HG02938 (cell line): ENCODE measurements at regions not wholly inside any gene's neighbourhood (a gene's known extent, or its start where the extent isn't known, plus 50 kb on each side); places are given as distances from the start of the nearest gene placed in this dataset.

Experiments used
- ATAC-seq: cut with Tn5 transposase; IDR thresholded peaks from one replicate; pipeline ENCODE4 v1.9.1; 2021; ENCODE audit warnings: mild to moderate bottlenecking, moderate library complexity; ENCODE audit not compliant: unreplicated experiment

GRCh38 chr2:146038014-146038413, 1518.1 kb upstream of the ZEB2 start:
- no peak for ATAC-seq

GRCh38 chr2:146037334-146037870, 1517.5 kb upstream of the ZEB2 start:
- no peak for ATAC-seq

- no peak for ATAC-seq
These were observed 1511.2 kb upstream of the ZEB2 start for GRCh38 chr2:146031158-146031557.

- no peak for ATAC-seq
These were observed 1507.2 kb upstream of the ZEB2 start for GRCh38 chr2:146027156-146027555.

- no peak for ATAC-seq
These were observed 1505.6 kb upstream of the ZEB2 start for GRCh38 chr2:146025519-146025918.

GRCh38 chr2:146024212-146024743, 1504.4 kb upstream of the ZEB2 start:
- ATAC-seq = no peak

GRCh38 chr2:146004462-146004861, 1484.5 kb upstream of the ZEB2 start:
- ATAC-seq = no peak

- ATAC-seq = no peak
These were observed 1483.4 kb upstream of the ZEB2 start for GRCh38 chr2:146003337-146003736.

- ATAC-seq = no peak
These were observed 1475.0 kb upstream of the ZEB2 start for GRCh38 chr2:145994910-145995309.

GRCh38 chr2:145992572-145992971, 1472.7 kb upstream of the ZEB2 start:
- no peak for ATAC-seq

GRCh38 chr2:145987793-145988192, 1467.9 kb upstream of the ZEB2 start:
- no peak for ATAC-seq

GRCh38 chr2:145985517-145985916, 1465.6 kb upstream of the ZEB2 start:
- ATAC-seq = no peak

GRCh38 chr2:145984580-145984979, 1464.7 kb upstream of the ZEB2 start:
- no peak for ATAC-seq

- ATAC-seq = no peak
These were observed 1460.4 kb upstream of the ZEB2 start for GRCh38 chr2:145980318-145980717.

GRCh38 chr2:145975406-145975805, 1455.5 kb upstream of the ZEB2 start:
- ATAC-seq = no peak

- no peak for ATAC-seq
These were observed 1441.9 kb upstream of the ZEB2 start for GRCh38 chr2:145961846-145962245.

- ATAC-seq = no peak
These were observed 1440.7 kb upstream of the ZEB2 start for GRCh38 chr2:145960479-145961163.

GRCh38 chr2:145958611-145959010, 1438.7 kb upstream of the ZEB2 start:
- no peak for ATAC-seq

GRCh38 chr2:145957929-145958328, 1438.0 kb upstream of the ZEB2 start:
- no peak for ATAC-seq

- no peak for ATAC-seq
These were observed 1420.0 kb upstream of the ZEB2 start for GRCh38 chr2:145939949-145940348.

- ATAC-seq = no peak
These were observed 1415.1 kb upstream of the ZEB2 start for GRCh38 chr2:145935016-145935415.

GRCh38 chr2:145931781-145932395, 1412.0 kb upstream of the ZEB2 start:
- no peak for ATAC-seq
